Loucy (cell line): ENCODE measurements at regions not wholly inside any gene's neighbourhood (a gene's known extent, or its start where the extent isn't known, plus 50 kb on each side); places are given as distances from the start of the nearest gene placed in this dataset.

ENCODE experiments used
- EZH2phosphoT487 ChIP-seq: fragments of 200-600 bp; IDR thresholded peaks from 2 replicates; pipeline ENCODE4 v1.6.1; 2018; ENCODE audit warnings: antibody characterized with exemption, mild to moderate bottlenecking, moderate library complexity, borderline replicate concordance
- TF ChIP-seq, protein P1 (sequence below): fragments of 200-600 bp; sonication (generic); conservative IDR thresholded peaks from 2 replicates; pipeline ENCODE4 v1.5.1; 2014; ENCODE audit warnings: mild to moderate bottlenecking, antibody characterized with exemption, low read length

DNA sequence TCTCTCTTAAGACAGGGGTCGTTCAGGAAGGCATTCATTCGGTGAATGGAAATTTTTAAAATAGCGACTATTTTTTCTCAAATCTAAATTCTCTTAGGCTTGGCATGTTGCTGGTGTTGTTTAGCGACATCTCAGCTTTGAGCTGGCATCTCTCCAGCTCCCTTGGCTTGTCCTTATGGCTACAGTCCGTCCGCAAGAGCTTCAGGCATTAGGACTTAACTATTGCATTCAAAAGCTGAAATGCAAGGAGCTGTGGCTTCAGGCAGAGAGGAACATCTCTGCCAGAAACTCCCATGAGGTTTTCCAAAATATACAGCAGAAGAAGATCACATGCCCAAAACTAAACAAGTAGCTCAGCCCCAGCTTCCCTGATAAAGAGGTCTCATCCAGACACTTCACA is 578.5 kb downstream of the EFNB2 start:
- TF ChIP-seq, protein P1, sequence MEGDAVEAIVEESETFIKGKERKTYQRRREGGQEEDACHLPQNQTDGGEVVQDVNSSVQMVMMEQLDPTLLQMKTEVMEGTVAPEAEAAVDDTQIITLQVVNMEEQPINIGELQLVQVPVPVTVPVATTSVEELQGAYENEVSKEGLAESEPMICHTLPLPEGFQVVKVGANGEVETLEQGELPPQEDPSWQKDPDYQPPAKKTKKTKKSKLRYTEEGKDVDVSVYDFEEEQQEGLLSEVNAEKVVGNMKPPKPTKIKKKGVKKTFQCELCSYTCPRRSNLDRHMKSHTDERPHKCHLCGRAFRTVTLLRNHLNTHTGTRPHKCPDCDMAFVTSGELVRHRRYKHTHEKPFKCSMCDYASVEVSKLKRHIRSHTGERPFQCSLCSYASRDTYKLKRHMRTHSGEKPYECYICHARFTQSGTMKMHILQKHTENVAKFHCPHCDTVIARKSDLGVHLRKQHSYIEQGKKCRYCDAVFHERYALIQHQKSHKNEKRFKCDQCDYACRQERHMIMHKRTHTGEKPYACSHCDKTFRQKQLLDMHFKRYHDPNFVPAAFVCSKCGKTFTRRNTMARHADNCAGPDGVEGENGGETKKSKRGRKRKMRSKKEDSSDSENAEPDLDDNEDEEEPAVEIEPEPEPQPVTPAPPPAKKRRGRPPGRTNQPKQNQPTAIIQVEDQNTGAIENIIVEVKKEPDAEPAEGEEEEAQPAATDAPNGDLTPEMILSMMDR = no peak
- TF ChIP-seq EZH2phosphoT487 = no peak
